Activated T-cell treated with anti-CD3 and anti-CD28 coated beads, Interleukin-2, amount 50 U/mL, for 4 hours (primary cell): ENCODE measurements at regions not wholly inside any gene's neighbourhood (a gene's known extent, or its start where the extent isn't known, plus 50 kb on each side); places are given as distances from the start of the nearest gene placed in this dataset.

Source experiments
- ATAC-seq, 2 donors: fragments of 200-7000 bp; cut with Tn5 transposase; one replicate each; pipeline ENCODE4 v1.10.0; 2021
- DNase-seq: peaks from one replicate; pipeline ENCODE4 v3.0.0-alpha.2; 2020
- H3K27me3 Mint-ChIP-seq: one replicate; pipeline ENCODE4 v1.8.0; 2021; ENCODE audit warnings: low read depth, mixed read lengths
- H3K36me3 Mint-ChIP-seq: one replicate; pipeline ENCODE4 v1.8.0; 2022; ENCODE audit warnings: mixed read lengths; ENCODE audit not compliant: insufficient read depth
- H3K4me1 Mint-ChIP-seq: one replicate; pipeline ENCODE4 v1.8.0; 2021; ENCODE audit warnings: low read depth, mixed read lengths
- H3K4me3 Mint-ChIP-seq: one replicate; pipeline ENCODE4 v1.8.0; 2021; ENCODE audit warnings: mild to moderate bottlenecking, moderate library complexity, mixed read lengths
- H3K9me3 Mint-ChIP-seq: one replicate; pipeline ENCODE4 v1.8.0; 2021; ENCODE audit warnings: mixed read lengths

GRCh38 chr6:54730767-54731630, 115.6 kb upstream of the FAM83B start:
- H3K27me3 Mint-ChIP-seq: no peaks in the 10 kb centered on the region
- no peak overlapping the region for H3K4me3 Mint-ChIP-seq
- no peaks in the 10 kb centered on the region for H3K36me3 Mint-ChIP-seq
- H3K9me3 Mint-ChIP-seq: peaks cover 14% of the 10 kb centered on the region
- H3K4me1 Mint-ChIP-seq: no peaks in the 10 kb centered on the region
- DNase-seq (no peak), ATAC-seq (no peak)

DNA sequence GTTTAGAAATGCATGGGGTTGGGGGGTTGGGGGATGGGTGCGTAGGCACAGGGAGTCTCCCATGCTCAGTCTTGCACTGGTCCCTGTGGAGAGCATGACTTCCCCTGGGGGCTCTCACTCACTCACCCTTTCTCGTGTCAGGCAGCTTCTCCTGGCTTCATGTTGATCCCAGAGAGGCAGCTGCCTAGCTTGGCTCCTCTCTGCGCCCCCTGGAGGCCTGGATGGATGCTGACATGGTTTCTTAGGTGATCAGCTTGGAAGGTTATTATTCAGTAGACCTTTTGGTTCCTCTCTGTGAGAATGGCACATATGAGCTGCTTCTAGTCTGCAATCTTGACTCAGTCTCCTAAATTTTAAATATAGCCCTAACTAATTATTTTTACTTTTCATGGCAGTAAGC, 109.3 kb upstream of the FAM83B start:
- DNase-seq (no peak), ATAC-seq (no peak)
- Mint-ChIP-seq H3K4me1 (no peaks in the 10 kb centered on the region), H3K9me3 (peaks cover 12% of the 10 kb centered on the region), H3K27me3 (no peaks in the 10 kb centered on the region), H3K36me3 (no peaks in the 10 kb centered on the region), H3K4me3 (no peak overlapping the region)

- Mint-ChIP-seq H3K36me3 (no peaks in the 10 kb centered on the region), H3K4me3 (no peak overlapping the region), H3K27me3 (no peaks in the 10 kb centered on the region), H3K4me1 (no peaks in the 10 kb centered on the region), H3K9me3 (peaks cover 28% of the 10 kb centered on the region)
- ATAC-seq (no peak), DNase-seq (no peak)
Measured at GRCh38 chr6:54747955-54748354, 98.6 kb upstream of the FAM83B start.

GRCh38 chr6:54754406-54754805, 92.2 kb upstream of the FAM83B start:
- DNase-seq: no peak
- no peak for ATAC-seq
- no peaks in the 10 kb centered on the region for H3K27me3 Mint-ChIP-seq
- no peak overlapping the region for H3K4me3 Mint-ChIP-seq
- no peaks in the 10 kb centered on the region for H3K4me1 Mint-ChIP-seq
- H3K36me3 Mint-ChIP-seq: no peaks in the 10 kb centered on the region
- H3K9me3 Mint-ChIP-seq: peaks cover 11% of the 10 kb centered on the region

DNA sequence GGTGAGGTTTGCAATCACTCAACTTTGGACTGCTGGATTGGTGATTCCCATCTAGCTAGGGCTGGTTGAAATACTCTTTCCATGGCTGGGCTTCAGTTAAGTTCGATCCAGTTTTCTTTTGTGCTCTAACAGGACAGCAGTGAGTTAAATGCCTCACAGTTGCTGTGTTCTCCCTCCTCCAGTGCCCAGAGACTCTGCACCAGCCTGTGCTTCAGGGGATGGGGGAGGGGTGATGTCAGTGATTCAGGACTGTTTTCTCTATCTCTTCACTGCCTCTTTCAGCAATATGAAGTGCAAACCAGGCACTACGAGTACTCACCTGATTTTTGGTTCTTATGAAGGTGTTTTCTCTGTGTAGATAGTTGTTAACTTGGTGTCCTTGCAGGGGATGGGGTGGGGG, 88.2 kb upstream of the FAM83B start:
- H3K4me3 Mint-ChIP-seq: no peak overlapping the region
- no peaks in the 10 kb centered on the region for H3K36me3 Mint-ChIP-seq
- no peaks in the 10 kb centered on the region for H3K4me1 Mint-ChIP-seq
- no peaks in the 10 kb centered on the region for H3K27me3 Mint-ChIP-seq
- DNase-seq (no peak), ATAC-seq (no peak)
- no peaks in the 10 kb centered on the region for H3K9me3 Mint-ChIP-seq

DNA sequence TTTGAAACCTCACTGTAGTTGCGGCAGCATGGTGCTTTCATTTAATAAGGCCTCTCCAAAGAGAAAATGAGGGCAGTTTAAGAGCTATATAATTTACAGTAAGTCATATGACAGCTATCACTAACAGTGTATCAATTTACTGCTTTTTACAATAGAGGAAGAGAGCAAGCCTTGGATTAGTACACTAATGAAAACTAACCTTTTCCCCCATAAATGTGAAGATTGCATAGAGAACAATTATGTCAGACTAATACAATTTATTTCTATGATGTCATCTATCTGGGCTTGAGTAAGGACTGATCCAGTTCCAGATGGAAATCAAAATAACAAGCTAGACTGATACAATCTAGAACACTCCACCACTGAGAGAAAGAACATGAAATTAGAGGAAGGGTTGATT, 78.1 kb upstream of the FAM83B start:
- DNase-seq: no peak
- peaks cover 5% of the 10 kb centered on the region for H3K9me3 Mint-ChIP-seq
- H3K36me3 Mint-ChIP-seq: no peaks in the 10 kb centered on the region
- no peak overlapping the region for H3K4me3 Mint-ChIP-seq
- ATAC-seq: no peak
- no peaks in the 10 kb centered on the region for H3K4me1 Mint-ChIP-seq
- no peaks in the 10 kb centered on the region for H3K27me3 Mint-ChIP-seq

DNA sequence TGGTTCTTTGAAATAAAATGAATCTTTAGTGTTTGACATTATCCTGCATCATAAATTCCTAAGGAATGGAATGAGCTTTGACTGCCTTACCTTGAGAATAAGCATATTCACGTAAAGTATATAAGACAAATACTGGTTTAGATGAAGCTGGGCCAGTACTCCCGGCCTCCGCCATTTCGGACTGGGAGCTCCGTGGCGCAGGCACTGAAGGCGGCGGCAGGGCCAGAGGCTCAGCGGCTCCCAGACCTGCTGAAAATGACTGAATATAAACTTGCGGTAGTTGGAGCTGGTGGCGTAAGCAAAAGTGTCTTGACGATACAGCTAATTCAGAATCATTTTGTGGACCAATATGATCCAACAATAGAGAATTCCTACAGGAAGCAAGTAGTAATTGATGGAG, 76.2 kb upstream of the FAM83B start:
- no peaks in the 10 kb centered on the region for H3K36me3 Mint-ChIP-seq
- no peaks in the 10 kb centered on the region for H3K4me1 Mint-ChIP-seq
- H3K27me3 Mint-ChIP-seq: no peaks in the 10 kb centered on the region
- DNase-seq: no peak
- ATAC-seq: no peak
- H3K4me3 Mint-ChIP-seq: no peak overlapping the region
- H3K9me3 Mint-ChIP-seq: peaks cover 5% of the 10 kb centered on the region

GRCh38 chr6:54771968-54772367, 74.6 kb upstream of the FAM83B start:
- DNase-seq (no peak), ATAC-seq (no peak)
- H3K9me3 Mint-ChIP-seq: peaks cover 5% of the 10 kb centered on the region
- no peak overlapping the region for H3K4me3 Mint-ChIP-seq
- no peaks in the 10 kb centered on the region for H3K36me3 Mint-ChIP-seq
- H3K27me3 Mint-ChIP-seq: no peaks in the 10 kb centered on the region
- H3K4me1 Mint-ChIP-seq: no peaks in the 10 kb centered on the region

DNA sequence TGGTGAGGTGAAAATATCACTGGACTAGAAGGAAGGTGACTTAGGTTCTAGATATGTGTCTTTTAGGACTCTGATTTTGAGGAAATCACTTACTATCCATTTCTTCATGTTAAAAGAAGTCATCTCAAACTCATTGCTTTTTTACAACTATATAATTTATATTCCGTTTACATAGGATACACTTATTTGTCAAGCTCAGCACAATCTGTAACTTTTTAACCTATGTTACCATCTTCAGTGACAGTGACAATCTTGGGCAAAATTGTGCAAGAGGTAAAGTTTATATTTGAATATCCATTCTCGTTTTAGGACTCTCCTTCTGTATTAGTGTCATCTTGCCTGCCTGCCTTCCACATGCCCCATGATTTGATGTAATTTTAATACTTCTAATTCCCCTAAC, 74.0 kb upstream of the FAM83B start:
- no peak for ATAC-seq
- H3K36me3 Mint-ChIP-seq: no peaks in the 10 kb centered on the region
- no peak overlapping the region for H3K4me3 Mint-ChIP-seq
- no peaks in the 10 kb centered on the region for H3K4me1 Mint-ChIP-seq
- H3K27me3 Mint-ChIP-seq: no peaks in the 10 kb centered on the region
- peaks cover 9% of the 10 kb centered on the region for H3K9me3 Mint-ChIP-seq
- DNase-seq: no peak

DNA sequence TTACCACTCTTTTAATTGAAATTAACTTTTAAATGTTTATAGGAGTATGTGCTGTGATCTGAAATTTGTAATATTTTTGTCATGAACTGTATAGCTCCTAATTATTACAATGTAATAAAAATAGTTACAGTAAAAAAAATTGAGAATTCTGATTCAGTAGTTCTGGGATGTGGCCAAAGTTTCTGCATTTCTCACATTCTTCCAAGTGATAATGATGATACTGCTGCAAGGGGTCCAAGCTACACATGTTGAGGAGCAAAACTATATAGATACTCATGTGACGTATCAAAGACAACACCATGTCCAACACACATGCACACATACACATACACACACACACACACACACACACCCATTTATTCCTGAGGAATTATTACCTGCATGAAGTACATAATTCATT, 71.0 kb upstream of the FAM83B start:
- Mint-ChIP-seq H3K4me3 (no peak overlapping the region), H3K27me3 (no peaks in the 10 kb centered on the region), H3K9me3 (peaks cover 4% of the 10 kb centered on the region), H3K36me3 (no peaks in the 10 kb centered on the region), H3K4me1 (no peaks in the 10 kb centered on the region)
- ATAC-seq: no peak
- no peak for DNase-seq

DNA sequence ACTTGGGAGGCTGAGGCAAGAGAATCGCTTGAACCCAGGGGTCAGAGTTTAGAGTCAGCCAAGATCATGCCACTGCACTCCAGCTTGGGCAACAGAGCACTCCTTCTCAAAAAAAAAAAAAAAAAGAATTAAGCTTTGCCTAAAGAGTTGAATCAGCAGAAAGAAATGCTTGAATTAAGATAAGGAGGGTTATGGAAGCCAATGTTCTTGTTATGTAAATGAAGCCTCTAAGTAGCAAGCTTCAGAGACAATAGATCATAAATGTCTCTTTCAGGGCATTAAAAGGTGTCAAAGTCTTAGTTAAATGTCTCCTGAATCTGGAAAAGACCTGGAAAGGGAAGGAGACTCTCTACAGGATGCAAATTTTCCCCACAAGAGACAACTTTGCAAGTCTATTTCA, 69.7 kb upstream of the FAM83B start:
- H3K4me1 Mint-ChIP-seq: no peaks in the 10 kb centered on the region
- no peak overlapping the region for H3K4me3 Mint-ChIP-seq
- no peak for DNase-seq
- peaks cover 4% of the 10 kb centered on the region for H3K9me3 Mint-ChIP-seq
- H3K27me3 Mint-ChIP-seq: no peaks in the 10 kb centered on the region
- no peaks in the 10 kb centered on the region for H3K36me3 Mint-ChIP-seq
- no peak for ATAC-seq

DNA sequence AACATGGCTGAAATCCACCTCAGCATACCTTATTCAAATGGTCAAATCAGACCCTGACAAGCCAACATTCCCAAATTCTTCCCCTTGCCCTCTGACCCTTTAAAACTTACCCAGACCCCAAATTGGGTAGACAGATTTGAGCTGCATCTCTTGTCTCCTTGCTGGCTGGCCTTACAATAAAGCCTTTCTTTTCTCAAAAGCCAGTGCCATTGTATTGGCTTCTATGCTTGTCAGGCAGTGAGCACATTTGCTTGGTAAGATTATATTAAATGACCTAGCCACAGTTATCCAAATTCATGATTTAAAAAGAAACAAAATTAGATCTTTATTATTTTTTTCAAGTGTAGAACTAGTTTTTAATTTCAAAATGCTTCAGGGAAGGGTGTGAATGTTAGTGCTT, 67.8 kb upstream of the FAM83B start:
- DNase-seq (no peak), ATAC-seq (no peak)
- Mint-ChIP-seq H3K4me3 (no peak overlapping the region), H3K36me3 (no peaks in the 10 kb centered on the region), H3K27me3 (no peaks in the 10 kb centered on the region), H3K9me3 (peaks cover 4% of the 10 kb centered on the region), H3K4me1 (no peaks in the 10 kb centered on the region)

GRCh38 chr6:54784011-54784410, 62.6 kb upstream of the FAM83B start:
- ATAC-seq: no peak
- H3K4me3 Mint-ChIP-seq: no peak overlapping the region
- DNase-seq: no peak
- no peaks in the 10 kb centered on the region for H3K27me3 Mint-ChIP-seq
- no peaks in the 10 kb centered on the region for H3K4me1 Mint-ChIP-seq
- H3K9me3 Mint-ChIP-seq: peaks cover 9% of the 10 kb centered on the region
- H3K36me3 Mint-ChIP-seq: no peaks in the 10 kb centered on the region

DNA sequence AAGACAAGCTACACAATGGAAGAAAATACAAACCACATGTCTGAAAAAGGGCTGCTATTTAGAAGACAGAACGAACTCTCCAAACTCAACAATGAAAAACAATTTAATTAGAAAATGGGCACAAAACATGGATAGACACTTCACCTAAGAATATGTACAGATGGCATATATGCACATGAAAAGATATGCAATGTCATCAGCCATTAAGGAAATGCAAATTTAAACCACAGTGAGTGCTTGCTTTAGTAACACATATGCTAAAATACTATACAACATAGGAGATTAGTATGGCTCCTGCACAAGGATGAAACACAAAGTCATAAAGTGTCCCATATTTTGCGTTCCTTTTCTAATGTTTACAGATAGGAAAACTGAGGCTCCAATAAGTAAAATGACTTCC, 60.4 kb upstream of the FAM83B start:
- no peak for ATAC-seq

GRCh38 chr6:54787825-54788224, 58.7 kb upstream of the FAM83B start:
- Mint-ChIP-seq H3K4me1 (no peaks in the 10 kb centered on the region), H3K36me3 (no peaks in the 10 kb centered on the region), H3K4me3 (no peak overlapping the region), H3K27me3 (no peaks in the 10 kb centered on the region), H3K9me3 (peaks cover 9% of the 10 kb centered on the region)
- ATAC-seq (no peak), DNase-seq (no peak)

More for the DNA sequence above, 60.4 kb upstream of the FAM83B start:
- peaks cover 9% of the 10 kb centered on the region for H3K9me3 Mint-ChIP-seq
- no peaks in the 10 kb centered on the region for H3K4me1 Mint-ChIP-seq
- H3K4me3 Mint-ChIP-seq: no peak overlapping the region
- H3K27me3 Mint-ChIP-seq: no peaks in the 10 kb centered on the region
- H3K36me3 Mint-ChIP-seq: no peaks in the 10 kb centered on the region
- no peak for DNase-seq
